Renal cortical epithelial cell (primary cell): ENCODE measurements at regions not wholly inside any gene's neighbourhood (a gene's known extent, or its start where the extent isn't known, plus 50 kb on each side); places are given as distances from the start of the nearest gene placed in this dataset.

Experiments used
- DNase-seq: peaks from one replicate; pipeline ENCODE4 v3.0.0-alpha.2; 2011; ENCODE audit warnings: low read depth

DNA sequence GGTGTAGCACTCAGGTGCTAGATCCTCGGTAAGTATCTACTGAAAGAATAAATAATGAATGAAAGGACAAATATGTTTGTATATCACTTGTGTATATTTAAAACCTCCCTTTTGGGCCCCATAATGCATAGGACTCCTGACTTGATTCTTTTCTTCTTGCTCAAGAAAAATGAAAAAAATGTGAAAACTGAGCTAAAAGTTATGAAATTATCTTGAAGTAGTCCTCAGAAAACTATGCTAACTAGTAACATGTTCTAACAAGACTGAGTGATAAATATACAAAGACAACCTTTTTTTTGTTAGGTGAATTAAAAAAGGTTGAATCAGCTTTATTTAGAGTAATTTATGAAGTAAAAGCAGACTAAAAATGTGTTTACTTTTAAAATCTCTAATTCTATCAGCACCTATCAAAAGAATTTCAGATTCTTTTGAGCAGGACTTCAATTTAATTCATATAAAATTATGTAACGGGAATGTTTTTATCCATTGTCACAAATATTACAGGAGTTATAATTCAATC lies 247.8 kb upstream of the JAG1 start:
- no peak for DNase-seq

DNA sequence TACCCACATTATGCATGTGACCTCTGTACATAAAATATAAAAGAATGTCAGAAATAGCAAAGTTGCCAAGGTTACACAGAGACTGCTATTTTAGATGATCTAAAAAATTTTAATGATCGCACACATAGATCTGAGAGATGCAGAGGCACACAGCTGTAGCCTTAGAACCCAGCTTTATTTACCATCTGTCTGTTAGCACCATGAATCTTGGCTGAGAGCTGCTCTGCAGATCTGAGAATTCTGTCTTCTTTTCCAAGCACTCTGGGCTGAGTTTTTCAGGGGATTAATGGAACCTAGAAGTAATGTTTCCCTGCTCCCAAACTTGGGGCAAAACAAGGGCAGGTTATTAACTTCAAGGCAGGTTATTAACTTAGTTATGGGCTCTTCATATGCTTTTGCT lies 248.7 kb upstream of the JAG1 start:
- DNase-seq: no peak

DNA sequence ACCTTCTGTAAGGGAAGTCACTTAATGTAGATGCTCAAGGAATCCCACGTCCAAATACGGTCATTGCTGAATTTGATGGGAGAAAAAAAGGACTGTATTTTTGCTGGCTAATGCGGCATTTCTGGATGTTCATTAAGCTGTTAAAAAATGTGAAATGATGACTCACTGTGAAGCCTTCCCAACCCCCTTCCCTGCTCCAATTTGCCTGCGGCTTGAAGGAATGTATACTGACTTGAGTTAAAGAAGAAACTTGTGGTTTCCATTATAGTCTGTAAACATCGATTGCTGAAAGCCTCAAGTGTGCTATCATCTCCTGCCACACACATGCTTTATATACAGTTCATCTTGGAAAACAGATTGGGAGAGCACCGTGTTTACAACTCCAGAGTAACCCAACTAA lies 249.1 kb upstream of the JAG1 start:
- peak; percentile 82 for DNase-seq

DNA sequence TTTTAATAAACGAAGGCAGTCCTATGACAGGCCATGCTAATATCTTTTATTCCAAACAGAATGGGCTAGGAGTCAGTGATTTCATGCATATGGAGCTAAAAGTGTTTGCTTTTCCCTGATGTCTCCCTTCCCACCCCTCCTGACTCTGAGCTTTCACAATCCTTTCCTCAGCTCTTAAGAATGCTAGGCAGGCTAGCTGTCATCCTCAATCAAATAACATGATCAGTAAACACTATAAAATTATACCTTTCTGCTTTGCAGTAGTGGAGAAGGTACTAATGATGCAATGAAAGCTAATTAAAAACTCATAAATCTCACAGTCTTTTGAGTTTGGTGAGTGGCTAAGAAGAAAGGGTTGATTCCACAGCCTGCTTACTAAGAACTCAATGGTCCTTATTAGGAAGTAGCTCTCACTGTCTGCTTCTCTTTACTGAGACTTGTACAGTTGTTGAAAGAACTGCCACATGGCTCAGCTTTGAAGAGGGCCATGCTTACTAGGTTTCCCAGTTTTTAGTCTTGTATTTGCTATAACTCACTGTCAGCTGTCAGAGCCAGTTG lies 250.9 kb upstream of the JAG1 start:
- peak; percentile 97 for DNase-seq

DNA sequence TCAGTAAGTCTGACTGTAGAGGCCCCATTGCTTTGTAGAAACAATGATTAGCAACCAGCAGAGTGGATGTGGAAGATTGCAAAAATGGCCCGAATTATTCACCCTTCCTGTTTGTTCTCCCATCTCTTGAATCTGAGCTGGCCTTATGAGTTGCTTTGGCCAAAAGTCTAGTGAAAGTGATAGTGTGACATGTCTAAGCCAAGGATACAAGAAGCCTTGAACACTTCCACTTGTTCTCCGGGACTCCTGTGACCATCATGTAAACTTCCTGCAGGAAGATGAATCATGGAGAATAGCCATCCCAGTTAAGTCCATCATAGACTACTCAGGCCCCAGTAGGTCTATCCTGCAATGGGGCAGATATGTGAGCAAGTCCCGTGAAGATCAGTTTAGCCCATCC lies 252.0 kb upstream of the JAG1 start:
- no peak for DNase-seq

DNA sequence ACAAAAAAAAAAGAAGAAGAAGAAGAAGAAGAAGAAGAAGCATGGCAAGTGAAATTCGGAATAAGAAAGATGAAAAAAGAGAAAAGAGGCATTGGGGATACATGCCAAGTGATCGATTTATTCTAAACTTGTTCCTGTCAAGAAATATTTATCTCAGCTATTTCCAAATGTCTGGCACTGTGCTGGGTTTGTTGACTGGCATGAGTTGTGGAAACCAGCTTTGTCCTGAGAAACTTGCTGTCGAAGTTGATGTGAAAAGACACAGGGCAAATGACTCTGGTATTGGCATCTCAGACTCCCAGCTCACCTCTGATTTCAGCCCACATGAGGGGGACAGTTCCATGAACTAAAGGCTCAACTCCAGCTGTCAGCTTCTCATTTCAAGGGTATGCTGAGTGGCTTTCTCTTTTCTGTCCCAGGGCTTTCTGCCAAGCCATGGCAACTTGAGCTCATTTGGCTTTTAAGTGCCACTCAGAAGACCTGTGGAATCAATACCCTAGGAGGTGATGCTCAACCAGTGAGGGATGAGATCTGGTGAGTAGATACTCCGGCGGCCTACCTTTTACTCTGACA lies 253.3 kb upstream of the JAG1 start:
- DNase-seq: no peak

DNA sequence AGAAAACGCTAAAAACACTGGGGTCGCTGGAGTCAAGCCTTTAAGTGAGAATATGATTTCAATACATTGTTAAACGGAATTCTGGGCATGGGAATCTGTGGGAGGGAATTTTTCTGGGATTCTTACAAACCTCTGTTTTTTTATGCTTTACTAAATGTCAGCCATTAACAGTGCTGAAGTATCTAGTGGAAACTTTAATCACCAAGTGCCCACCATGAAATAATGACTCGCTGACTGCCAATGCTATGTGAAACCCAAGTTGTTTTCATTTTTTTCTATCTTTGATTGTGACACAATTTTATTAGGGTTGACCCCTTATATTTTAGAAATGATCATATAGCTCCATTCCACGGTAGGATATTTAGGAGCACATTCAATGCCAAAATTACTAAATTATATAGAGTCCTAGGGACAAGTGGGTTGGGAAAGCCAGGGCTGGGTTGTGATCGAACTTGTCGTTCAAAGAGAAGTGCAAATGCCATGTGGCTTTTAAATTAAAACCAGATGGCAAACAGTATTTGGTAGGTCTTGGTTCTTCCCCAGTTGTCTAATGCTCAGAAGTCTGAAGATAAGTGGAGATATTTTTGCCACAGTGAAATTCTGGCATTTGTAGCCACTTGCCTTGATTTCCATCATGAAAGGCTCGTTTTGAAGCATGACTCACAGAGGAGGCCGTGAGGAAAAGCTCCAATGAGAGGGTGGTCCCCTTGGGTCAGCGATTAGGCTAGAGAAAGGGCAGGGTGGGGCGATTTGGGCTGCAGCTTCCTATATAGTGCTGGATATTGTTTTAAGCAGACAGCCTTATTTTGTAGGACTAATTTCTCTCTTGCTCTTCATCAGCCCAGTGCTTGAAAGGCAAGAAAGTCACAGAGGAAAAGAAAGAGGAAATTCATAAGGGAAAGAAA lies 254.4 kb upstream of the JAG1 start:
- DNase-seq: peak; percentile 82

DNA sequence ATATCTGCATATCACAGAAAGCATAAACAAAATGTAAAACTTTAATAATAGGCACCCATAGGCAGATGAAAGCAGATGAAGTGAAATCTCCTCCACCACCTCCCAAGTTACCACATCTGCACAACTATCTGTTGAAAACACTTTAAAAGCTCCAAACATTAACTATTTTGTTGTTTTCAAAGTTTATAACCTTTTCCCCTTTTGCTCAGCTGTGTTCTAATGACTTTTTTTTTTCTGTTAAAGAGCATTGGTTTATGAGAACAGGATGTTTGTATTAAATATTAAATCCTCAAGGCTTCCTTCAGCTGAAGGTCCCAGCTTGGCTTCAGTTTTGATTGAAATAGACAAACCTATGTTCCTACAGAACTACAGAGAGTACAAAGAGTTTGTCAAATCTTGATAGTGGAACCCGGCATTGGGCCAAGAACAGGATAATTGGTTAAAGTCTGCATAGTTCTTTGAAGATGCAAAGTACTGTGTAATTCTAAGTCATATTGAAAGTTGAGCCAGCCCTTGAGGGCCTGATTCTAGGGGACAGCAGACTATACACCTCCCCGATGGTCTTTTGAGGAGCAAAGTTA lies 255.1 kb upstream of the JAG1 start:
- peak; percentile 39 for DNase-seq

DNA sequence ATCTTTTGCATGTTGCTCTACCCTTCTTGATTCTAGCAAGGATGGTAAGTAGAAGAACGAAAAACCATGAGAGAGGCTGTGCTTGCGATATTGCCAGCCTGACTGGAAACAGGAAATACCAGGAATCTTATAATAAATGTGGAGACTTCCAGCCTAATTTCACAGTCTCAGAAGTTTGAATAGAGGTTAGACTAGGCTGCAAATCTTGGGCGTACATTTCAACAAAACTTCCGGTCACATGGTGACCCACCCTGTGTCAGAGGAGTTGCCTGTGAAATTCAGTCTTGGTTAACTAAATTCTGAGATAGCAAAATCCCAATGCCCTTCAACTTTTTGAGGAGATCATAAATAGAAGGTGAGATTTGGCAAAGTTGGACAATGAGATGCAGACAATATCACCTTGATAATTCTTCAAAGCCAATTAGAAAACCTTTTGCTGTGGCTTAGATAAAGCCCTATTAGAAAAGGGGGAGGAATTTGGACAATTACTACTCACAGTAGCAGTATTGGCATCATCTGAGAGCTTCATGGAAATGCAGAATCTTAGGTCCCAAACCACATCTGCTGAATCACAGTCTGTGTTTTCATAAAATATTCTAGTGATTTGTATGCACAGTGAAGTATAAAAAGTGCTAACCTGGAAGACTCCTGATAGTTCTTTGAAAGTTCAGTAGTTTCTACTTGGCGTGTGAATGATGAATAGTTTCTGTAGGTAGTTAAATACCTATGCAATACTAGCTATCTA lies 262.0 kb upstream of the JAG1 start:
- DNase-seq: no peak

DNA sequence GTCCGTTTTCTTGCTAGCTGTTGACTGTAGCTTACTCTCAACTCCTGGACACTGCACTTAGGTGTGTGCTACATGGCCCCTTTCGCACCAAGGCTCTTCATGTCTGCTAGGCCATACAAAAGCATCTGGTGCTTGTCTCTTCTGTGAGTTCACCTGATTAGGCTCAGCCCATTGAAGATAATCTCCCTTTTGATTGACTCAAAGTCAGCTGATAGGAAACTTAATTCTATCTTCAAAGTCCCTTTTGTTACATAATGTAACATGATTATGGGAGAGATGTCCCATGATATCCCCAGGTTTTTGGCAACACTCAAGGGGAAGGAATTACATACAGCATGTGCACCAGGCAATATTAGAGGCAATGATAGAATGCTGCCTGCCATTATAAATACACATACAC lies 263.0 kb upstream of the JAG1 start:
- no peak for DNase-seq

DNA sequence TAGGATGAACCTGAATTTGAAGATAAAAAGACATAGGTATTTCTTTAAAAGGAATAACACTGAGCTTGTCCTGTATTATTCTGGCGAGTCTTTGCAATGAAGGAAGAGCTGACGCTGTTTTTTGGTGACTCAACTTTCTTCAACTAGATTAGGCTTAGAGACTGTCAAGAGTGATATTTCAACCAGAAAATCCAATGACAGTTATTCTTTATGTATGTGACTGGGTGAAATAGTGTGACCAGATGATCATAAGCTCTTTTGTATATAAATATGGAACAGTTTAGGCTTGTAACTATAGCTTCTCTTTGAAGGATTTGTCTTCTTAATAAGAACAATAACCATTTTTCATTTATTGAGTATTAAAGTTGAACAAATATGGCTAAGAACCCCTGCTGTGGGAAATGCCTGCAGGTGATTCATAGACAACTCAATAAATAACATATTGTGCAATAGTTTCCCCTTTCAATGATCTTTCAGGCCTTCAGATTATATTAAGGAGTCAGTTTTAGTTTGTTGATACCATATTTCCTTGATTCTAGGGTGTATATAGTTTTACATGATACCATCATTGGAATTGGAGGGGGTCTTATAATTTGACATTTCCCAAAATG lies 265.6 kb upstream of the JAG1 start:
- peak; percentile 75 for DNase-seq

DNA sequence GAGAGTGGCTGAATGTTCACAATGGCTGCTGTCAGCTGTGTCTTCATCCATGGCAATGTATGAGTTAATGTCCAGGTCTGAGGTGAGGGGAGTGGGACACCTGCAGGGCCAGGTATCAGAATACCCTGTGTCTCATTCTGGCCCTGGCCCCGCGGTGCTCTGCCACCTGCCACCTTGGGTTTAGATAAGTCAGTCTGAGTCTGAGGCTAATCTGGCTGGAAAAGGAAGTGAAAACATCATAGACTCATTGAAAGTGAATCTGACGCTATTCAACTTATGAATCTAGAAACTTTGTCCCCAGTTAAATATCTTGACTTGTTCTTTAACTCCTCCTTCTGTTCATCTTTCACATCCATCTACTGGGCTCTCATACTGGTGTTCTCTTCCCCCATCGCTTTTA lies 267.1 kb upstream of the JAG1 start:
- no peak for DNase-seq

DNA sequence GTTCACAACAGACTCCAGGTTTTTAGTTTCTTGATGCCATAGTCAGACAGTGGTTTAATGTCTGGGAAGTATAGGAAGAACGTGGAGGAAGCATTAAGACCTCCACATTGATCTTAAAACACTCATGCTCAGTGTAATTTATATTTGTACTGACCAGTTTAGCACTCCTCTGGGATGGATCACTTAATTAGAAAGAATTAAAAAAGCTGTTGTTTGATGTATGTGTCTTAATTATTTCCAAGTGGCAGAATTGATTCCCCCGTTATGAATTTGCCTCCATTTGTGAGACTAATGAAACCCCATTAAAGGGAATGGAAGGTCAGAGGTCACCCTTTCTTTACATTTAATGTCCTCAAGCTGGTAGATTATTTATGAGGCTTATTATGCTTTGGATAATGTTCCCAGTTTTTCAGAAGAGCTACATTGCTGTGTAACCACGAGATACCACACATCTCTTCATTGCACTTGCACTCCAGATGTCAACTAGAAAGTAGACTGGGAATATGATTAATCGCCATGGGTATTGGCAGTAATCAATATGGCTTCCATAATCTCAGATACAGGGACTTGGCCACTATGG lies 270.0 kb upstream of the JAG1 start:
- DNase-seq: no peak

DNA sequence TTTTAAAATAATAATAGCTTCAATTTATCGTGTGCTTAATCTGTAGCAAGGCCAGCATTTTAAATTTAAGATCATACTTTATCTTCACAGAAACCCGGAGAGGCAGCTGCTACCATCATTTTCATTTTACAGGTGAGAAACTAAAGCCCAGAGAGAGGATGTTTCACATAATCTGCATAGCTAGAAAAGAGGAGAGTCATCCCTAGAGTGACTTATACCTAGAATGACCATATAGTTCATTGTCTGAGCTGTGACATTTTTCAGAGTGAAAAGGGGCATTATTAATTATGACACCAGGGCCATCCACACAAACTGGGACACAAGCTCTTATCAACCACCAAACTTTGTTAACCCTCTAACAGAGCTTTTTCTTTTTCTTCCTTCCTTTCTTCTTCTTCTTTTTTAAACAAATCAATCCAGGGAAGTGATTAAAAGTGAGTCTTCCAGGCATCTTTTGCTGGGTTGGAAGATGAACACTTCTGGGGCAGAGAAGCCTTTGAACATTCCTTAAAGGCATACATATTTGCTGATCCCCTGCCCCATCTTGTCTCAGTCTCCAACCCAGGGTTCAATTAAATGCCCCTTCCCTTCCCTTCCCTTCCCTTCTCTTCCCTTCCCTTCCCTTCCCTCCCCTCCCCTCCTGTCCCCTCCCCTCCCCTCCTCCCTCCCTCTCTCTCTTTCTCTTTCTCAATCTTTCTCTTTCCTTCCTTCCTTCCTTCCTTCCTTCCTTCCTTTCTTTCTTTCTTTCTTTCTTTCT lies 272.5 kb upstream of the JAG1 start:
- DNase-seq: no peak

DNA sequence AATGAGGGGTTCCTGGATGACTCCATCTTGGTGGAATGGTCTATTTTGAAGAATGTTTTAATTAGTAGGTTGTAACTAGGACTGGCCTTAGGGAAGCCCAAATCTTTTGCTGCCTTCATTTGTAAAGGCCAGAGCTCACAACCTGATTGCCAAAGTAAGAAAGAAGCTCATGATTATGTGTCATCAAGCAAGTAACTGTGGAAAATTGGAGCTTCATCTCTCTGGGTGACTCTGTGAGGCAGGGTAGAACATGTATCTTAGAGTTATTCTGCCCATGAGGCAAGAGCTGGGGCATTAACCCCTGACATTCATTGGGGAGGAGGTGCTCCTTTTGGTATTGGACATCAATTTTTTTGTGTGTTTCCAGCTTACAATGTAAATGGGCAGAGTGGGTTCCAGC lies 273.9 kb upstream of the JAG1 start:
- DNase-seq: no peak

DNA sequence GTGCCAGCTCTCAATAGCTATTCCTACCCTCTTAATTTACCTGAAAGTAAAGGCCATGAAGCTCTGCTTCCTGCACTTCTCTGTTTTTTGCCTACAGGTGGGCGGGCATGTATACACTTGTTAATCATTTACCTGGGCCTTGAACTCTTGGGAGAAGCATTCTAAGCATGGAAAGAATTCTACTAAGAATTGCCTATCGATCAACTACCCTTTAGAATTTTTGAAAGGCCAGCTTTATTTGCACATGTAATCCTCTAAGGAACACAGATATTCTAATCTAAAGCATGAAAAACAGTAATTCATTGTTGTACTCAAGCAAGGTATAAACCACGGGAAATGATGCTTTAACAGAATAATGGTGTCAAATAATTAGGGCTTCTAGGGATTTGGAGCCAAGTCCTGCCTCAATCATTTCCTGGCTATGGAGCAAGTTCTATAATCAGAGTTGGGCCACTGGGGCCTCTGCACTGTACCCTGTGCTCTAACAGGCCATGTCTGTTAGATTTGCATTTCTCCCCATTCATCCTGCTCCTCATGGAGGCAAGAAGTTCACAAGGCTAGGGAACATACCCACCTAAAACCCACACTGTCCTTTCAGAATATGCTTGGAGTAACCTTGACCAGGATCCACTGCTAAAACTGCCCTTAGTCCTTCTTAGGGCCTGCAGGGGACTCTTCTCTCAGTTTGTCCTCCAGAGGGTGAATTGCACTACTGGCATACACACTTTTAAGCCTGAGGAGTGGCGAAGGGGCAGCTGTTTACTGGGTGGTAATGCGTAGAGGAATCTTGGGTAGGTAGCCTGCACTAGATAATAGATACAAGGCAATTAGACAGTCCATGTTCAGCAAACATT lies 276.4 kb upstream of the JAG1 start:
- peak; percentile 81 for DNase-seq

DNA sequence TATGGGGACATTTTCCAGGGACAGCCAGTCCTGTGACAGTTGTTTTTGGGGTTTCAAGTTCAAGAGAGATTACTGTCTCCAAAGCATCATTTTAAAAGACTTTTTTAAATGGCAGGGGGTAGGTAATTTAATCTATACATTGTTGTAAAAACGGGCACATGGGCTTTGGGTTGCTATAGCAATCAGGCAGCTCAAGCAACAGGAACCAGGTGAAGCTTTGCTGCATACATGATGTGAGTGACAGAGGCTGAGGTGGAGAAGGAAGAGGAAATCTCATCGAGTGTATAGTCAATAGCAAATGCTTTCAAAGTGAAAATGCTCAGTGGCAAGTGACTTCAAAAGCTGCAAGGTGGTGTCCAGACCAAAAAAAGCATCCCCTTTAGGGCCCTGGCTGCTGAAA lies 277.4 kb upstream of the JAG1 start:
- DNase-seq: no peak

DNA sequence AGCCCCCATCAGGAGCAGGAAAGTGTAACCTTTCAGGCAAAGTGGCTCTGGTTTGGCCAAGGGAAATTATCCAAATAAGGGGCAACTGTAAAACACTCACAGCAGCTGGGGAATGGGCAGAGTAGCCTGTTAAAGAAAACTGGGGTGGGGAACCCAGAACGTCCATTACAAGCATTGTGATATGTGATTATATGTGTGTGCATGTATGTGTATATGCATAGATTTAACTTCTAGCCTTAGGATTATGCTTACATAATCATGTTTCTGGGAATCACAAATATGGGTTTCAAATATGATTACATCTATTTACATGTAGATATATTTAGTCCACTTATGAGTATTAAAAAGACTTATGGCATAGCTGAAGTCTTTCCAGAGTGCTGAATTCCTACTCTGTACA lies 278.1 kb upstream of the JAG1 start:
- DNase-seq: no peak

DNA sequence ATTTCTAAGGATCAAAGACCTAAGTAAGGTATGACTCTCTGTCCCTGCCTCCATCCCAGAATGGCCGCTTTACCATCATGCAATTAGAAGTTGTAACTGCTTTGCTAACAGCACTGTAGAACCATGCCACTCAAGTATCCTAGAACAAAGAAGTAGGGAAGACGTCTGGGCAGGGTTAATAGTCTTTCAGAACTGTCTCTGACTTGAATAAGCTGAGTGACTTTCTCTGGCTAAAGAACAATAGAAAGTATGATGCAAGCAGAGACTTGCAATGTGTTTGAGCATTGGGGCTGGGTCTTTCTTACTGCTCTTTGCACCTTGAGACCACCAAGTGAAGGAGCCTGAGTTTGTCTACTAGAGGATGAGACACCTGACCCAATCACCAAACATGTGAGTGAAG lies 279.6 kb upstream of the JAG1 start:
- DNase-seq: peak; percentile 54
